ENCODE measurements at regions not wholly inside any gene's neighbourhood (a gene's known extent, or its start where the extent isn't known, plus 50 kb on each side); places are given as distances from the start of the nearest gene placed in this dataset.
A peak's percentile ranks its signal among the peaks of the same experiment; 100 is the strongest.

DNA sequence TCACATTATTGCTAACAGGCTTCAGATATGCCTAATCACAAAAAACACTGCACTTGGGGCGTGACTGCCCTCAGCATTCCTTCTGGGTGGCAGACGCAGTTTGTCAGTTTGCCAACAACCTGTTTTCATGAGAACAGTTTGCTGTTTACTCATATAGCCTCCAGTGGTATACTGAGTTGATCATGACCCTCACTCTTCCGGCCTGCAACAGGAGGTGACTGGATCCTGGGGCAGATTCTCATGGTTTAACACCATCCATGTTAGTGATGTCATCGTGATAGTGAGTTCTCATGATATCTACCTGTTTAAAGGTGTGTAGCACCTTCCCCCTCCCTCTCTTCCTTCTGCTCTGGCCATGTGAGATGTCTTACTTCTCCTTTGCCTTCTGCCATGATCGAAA is 555.2 kb downstream of the PLPP3 start:
- DNase-seq: no peak

- DNase-seq: no peak
Observed at GRCh38 chr1:56019922-56020321, 559.4 kb downstream of the PLPP3 start.

DNA sequence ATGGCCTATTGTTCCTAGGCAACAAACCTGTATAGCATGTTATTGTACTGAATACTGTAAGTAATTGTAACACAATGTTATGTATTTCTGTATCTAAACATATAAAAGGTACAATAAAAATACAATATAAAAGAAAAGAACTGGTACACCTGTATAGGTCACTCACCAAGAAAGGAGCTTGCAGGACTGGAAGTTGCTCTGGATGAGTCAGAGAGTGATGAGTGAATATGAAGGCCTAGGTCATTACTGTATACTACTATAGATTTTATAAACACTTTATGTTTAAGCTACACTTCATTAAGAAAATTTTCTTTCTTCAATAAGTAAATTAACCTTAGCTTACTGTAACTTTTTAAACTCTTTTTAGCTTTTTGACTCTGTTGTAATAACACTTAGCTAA is 559.9 kb downstream of the PLPP3 start:
- DNase-seq: no peak

- DNase-seq: peak; percentile 23
Observed at GRCh38 chr1:56017336-56017735, 562.0 kb downstream of the PLPP3 start.

- no peak for DNase-seq
Observed at GRCh38 chr1:56003846-56004245, 575.5 kb downstream of the PLPP3 start.

GRCh38 chr1:56002231-56002630 is 577.1 kb downstream of the PLPP3 start:
- no peak for DNase-seq

DNA sequence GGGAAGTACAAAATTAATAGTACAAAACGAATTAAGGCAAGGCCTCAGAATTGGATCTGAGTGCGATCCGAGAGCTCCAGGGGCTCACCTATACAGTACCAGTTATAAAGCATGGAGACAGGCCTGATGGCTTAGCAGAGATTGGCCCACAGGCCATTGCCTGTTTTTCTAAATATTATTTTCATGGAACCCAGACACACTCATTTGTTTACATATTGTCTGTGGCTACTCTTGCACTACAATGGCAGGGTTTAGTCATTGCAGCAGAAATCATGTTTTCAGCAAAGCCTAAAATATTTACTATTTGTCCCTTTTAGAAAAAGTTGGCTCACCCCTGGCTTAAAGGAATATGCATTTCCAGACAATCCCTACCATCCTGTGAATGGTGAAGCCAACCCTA is 578.9 kb downstream of the PLPP3 start:
- DNase-seq: no peak

- no peak for DNase-seq
Observed at GRCh38 chr1:55997536-55997935, 581.8 kb downstream of the PLPP3 start.

GRCh38 chr1:55993646-55994318 is 585.6 kb downstream of the PLPP3 start:
- no peak for DNase-seq

DNA sequence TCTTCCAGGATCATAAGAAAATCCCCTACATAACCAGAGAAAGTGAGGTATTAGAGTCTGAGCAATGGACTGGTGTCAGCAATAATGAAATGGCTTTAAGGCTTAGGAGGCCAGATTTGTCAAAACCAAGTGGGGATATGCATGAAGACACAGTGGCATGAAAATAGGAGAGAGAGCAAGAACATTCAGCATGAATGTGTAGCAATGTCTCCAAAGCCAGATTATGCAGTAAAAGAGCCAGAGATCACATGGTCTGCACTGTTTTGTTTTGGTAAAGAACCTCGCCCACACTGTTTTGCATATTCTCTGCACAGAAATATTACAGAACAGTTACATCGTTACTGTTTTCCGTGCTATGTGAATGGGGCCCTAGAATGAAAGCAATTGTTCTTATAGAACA is 589.4 kb downstream of the PLPP3 start:
- DNase-seq: no peak

GRCh38 chr1:55988963-55989452 is 590.4 kb downstream of the PLPP3 start:
- DNase-seq: no peak

DNA sequence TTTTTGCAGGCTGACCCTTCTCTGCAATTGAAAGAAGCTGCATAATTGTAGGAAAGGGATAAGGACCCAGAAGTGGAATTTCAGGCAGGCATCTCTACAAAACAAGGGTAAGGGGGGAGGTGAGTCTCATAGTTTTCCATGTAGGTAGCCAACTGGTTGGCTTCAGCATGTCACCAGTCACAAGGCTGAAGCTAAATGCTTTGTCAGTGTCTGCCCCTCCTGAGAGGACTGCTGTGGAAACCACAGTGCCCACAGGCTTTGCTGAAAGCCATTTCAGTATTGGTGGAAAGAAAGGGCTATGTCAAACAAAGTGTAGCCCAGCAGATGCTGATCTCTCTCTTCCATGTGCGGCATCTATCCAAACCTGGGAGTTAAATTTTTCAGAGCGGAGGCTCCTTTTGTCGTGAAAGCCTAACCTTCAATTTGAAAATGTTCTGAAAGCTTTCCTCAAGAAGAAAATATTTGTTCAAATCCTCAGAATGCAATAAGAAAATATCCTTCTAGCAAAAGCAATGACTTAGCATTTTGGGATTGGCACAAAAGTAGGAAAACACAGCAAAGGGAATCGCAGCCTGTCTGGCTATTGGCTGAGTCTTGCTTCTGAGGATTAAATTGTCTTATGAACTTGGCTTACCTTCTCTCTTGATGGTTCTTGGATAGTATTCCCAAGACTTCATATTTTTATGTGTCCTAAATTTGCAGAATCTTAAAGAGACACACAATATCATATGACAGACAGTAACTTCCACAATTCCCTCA is 591.7 kb downstream of the PLPP3 start:
- no peak for DNase-seq

DNA sequence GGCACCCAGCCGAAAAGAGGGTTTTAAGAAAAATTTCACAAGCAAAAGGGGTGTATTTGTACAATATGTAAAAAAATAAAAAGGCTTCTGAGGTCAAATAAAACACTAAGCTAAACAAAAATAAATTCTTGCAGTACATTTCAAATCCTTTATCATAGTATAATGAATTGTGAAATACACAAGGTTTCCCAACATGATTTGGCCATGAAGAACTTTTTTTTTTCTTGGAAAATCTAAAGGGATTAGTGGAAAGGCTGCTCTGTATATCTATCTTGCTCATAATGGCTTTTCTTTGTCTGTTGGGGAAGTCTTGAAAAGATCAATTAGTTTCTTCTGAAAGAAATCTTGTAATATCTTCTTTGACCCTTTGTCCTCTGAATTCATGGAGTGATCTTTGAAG is 593.4 kb downstream of the PLPP3 start:
- DNase-seq: no peak

- DNase-seq: no peak
Observed at GRCh38 chr1:55981010-55981650, 598.2 kb downstream of the PLPP3 start.

GRCh38 chr1:55980582-55980981 is 598.8 kb downstream of the PLPP3 start:
- DNase-seq: no peak

GRCh38 chr1:55974714-55975441 is 604.5 kb downstream of the PLPP3 start:
- DNase-seq: no peak

- DNase-seq: no peak
Observed at GRCh38 chr1:55970526-55971110, 608.7 kb downstream of the PLPP3 start.

GRCh38 chr1:55969322-55969721 is 610.0 kb downstream of the PLPP3 start:
- no peak for DNase-seq

GRCh38 chr1:55968661-55969060 is 610.7 kb downstream of the PLPP3 start:
- DNase-seq: no peak

DNA sequence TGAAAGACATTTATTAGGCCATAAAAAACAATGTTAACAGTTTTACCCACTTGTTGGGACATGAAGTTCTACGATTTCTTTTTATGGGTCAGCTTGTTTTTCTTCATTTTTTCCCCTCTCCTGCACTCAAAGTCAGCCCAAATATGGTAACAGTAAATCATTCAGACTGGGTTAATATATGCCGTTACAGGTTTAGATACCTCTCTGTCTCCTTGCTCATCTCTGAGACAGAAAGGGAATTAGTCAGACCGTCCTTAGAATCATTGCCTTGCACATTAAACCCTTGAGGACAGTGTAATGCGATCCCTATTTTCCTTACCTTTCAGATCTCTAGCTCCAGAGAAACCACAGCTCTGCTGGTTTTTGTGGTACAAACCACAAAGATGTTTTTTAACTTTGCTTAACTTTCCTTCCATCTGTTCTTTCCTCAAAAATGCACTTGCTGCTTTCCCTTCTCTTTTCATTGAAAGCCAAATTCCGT is 613.3 kb downstream of the PLPP3 start:
- DNase-seq: no peak

DNA sequence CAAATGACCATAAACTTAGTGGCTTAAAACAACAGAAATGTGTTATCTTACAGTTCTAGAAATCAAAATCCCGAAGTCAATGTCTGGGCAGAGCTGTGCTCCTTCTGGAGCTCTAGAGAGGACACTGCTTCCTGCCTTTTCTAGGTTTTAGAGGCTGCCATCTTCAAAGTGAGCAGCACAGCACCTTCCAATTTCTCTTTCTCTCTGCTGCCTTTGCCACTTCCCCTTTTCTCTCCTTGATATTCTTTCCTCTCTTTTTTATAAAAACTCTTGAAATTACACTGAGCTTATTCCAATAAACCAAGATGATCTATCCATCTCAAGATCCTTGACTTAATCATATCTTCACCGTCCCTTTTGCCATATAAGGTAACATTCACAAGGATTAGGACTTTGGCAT is 616.9 kb downstream of the PLPP3 start:
- no peak for DNase-seq

GRCh38 chr1:55959136-55959548 is 620.2 kb downstream of the PLPP3 start:
- no peak for DNase-seq

GRCh38 chr1:55958498-55958897 is 620.9 kb downstream of the PLPP3 start:
- peak; percentile 32 for DNase-seq

Measured in NCI-H2171 treated with DMSO at 0.1 percent for 48 hours (cell line).